Hematopoietic multipotent progenitor cell (in vitro differentiated cells): ENCODE measurements at regions not wholly inside any gene's neighbourhood (a gene's known extent, or its start where the extent isn't known, plus 50 kb on each side); places are given as distances from the start of the nearest gene placed in this dataset.
"Not testable (repeated sequence)": the region's sequence is repeated elsewhere in the genome, so short reads cannot be mapped to it uniquely, and the experiment has no call there.

Source experiments
- DNase-seq, 3 donors: peaks; one replicate each; pipeline ENCODE4 v3.0.0-alpha.2; 2011 to 2015; ENCODE audit warnings: low read depth in 2 of 3, low spot score in 2 of 3

- no peak for DNase-seq
These were observed 191.8 kb downstream of the FAM43A start for GRCh38 chr3:194877291-194878119.

DNA sequence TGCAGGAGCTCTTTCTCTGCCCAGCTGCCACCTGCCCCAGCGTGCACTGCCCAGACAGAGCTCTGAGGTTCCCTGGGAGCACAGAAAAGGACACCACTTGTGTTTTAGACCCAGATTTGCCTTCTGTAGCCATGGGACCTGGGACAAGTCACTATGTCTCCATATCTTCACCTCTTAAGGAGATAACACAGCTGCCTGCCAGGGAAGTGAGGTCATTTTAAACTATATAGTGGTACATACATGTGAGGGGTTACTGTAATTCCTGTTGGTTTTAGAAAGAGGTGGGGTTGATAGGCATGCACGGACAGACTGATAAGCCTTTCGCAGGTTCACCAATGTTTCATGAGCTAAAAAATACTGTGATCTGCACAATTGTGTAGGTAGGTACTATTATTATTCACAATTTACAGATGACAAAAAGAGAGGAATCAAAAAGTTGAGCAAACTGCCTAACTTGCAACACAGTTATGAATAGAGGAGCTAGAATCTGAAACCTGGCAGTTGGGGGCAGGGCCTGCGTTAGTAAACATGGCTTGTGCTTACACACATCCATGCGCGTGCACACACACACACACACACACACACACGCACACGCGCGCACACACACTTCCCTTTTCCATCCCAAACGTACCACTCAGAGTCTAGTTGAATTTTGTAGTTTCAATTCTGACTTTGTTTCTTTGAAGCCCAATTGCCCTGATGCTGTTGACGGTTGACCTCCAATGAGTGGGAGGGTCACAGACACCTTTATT lies 193.6 kb downstream of the FAM43A start:
- peak in 2 of 3 donors; percentile 66 to 81 for DNase-seq

- DNase-seq = peak in 2 of 3 donors; percentile 18 to 32
These were observed 194.6 kb downstream of the FAM43A start for GRCh38 chr3:194879991-194880939.

DNA sequence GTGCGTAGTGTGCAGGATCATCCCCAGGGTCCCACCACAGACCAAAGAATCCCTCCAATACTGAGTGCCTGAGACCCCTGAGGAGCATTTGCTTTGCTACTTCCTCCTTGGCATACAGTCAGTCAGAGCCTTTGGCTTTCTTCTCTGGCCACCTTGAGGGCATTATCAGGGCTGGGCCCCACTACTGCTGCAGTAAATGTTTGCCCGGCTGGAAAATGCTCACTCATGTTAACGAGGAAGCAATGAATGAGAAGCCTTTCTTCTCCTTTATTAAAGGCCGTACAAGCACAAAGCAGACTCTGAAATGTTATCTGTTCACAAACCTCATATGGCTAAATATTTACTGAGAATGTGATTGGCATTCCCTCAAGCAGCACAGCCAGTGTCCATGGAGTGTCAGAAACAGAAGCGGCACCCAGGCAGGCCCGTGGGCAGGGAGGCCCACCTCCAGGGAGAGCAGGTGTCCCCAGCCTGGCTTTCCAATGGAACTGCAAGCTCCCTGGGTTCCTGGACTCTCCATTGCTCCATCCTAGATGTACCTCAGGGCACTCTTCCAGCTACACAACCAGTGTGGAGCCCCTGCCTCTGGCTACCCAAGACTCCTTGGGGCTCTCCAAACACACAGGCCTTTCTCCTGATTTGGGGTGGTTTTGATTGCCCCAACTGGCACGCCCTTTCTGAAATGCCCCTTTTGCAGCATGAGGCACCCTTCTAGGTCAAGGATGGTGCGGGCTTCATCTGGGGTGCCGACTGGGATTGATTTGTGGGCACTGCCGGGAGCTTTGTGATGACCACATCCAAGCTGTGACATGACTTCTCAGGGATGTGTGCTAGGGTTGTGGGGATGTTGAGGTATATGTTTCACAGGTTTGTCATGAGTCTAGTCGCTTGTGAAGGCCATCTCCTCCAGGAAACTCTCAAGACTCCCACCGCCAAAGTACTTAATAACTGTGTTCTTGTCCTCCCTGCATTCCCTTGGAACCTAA lies 195.6 kb downstream of the FAM43A start:
- DNase-seq = peak in 2 of 3 donors; percentile 43 to 77

DNA sequence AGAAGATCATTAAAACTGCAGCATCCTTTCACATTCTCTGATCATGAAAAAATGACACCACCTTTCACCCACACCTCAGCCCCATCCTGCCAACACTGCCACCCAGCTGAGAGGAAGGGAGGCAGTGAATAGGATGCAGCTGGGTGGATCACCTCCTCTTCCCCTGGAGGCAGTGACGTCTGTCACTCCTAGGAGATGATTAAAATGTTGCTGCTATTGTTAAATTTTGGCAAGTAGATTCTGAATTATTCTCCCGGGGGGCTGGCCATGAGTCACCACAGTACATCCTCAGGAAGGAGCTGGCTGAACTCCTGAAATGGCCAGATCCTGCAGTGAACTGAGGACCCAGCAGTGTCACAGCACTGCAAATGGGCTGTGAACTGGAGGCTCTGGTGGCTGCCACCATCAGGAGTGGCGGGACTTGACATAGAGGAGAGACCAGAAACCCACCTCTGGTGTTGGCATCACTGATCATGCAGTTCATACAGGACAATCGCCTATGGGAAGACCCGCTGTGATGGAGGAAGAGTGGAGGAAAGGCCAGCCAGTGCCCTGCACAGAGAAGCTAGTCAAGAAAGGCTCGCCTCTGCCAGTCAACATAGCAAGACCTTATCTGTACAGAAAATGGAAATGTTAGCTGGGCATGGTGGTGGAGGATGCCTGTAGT lies 199.1 kb downstream of the FAM43A start:
- no peak for DNase-seq

- no peak for DNase-seq
These were observed 200.1 kb downstream of the FAM43A start for GRCh38 chr3:194885766-194886165.

GRCh38 chr3:194886836-194887235 lies 201.2 kb downstream of the FAM43A start:
- DNase-seq = no peak

GRCh38 chr3:194888062-194888461 lies 202.4 kb downstream of the FAM43A start:
- DNase-seq = not testable (repeated sequence)

DNA sequence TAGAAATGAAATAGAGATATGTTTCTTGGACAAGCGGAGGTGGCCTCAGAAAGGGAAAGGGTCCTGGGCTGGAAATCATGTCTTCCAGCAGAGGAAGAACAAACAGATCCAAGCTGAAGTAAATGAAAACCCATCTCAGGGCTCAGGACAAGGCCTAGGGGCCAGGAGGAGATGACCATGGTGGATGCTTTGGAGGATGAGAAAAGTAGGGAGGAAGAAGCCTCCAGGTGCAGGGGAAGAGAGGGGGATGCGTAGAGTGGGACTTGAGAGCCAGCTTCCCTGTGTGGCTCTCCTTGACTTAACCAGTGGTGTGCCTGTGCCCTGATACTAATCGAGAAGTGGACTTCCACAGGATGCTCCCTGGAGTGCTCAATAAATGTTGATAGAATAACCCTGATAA lies 203.2 kb downstream of the FAM43A start:
- no peak for DNase-seq

DNA sequence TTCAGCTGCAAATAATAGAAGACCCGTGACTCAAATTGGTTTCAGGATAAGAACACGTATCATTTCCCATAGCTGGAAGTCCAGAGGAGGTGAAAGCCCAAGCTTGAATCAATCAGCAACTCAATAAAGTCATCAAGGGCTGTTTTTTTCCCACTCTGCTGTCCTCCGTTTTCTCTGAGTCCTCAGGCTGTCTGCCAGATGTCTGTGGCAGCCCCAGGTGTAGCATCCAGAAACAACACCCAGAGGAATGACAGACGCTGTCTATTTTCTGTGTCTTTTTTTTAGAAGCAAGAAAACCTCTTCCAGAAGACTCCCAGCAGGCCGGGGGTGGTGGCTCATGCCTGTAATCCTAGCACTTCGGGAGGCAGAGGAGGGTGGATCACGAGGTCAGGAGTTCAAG lies 204.4 kb downstream of the FAM43A start:
- DNase-seq = no peak

- DNase-seq = no peak
These were observed 207.7 kb downstream of the FAM43A start for GRCh38 chr3:194893121-194893987.

GRCh38 chr3:194894538-194894937 lies 208.9 kb downstream of the FAM43A start:
- no peak for DNase-seq

GRCh38 chr3:194900854-194901522 lies 215.3 kb downstream of the FAM43A start:
- no peak for DNase-seq

GRCh38 chr3:194903447-194903846 lies 217.8 kb downstream of the FAM43A start:
- DNase-seq = not testable (repeated sequence)

GRCh38 chr3:194904999-194905398 lies 219.3 kb downstream of the FAM43A start:
- not testable (repeated sequence) for DNase-seq

- DNase-seq = no peak
These were observed 220.0 kb downstream of the FAM43A start for GRCh38 chr3:194905696-194906095.

DNA sequence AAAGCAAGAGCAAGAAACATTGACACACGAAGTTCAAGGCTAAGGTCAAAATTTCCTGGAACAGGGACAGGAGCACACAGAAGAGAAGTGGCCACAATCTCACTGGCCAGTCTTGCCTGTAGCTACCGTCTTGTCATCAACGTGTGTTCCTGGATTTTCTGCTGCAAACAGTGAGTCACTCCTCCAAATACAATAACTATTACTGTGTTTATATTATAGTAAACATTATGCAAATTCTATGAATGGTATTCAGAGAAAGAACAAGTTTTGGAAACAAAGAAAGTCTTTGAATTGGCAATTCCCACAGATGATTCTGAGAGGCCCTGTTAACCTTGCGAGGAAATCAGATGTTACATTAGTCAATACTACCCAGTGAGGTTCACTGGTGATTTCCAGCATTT lies 220.5 kb downstream of the FAM43A start:
- DNase-seq = no peak
